Endothelial cell of umbilical vein (primary cell): ENCODE measurements at regions not wholly inside any gene's neighbourhood (a gene's known extent, or its start where the extent isn't known, plus 50 kb on each side); places are given as distances from the start of the nearest gene placed in this dataset.

ENCODE experiments used
- POLR2A ChIP-seq: IDR thresholded peaks from 2 replicates; pipeline ENCODE4 v1.6.1; 2012; ENCODE audit warnings: low read depth, mild to moderate bottlenecking, control low read depth, low read length
- POLR2AphosphoS5 ChIP-seq: IDR thresholded peaks from 2 replicates; pipeline ENCODE4 v1.6.1; 2012; ENCODE audit warnings: low read depth, mild to moderate bottlenecking, control low read depth, low read length, moderate library complexity; ENCODE audit not compliant: insufficient read depth
- TF ChIP-seq, protein P1 (sequence below), 2 donors: IDR thresholded peaks; 1 replicate in 1 of 2; 2 replicates in 1 of 2; pipeline ENCODE4 v1.5.1; 2011; ENCODE audit warnings: low read length in 2 of 2, mild to moderate bottlenecking in 2 of 2, moderate library complexity in 2 of 2, control low read depth in 1 of 2, inconsistent platforms in 1 of 2, low read depth in 1 of 2; ENCODE audit not compliant: insufficient read depth in 1 of 2; ENCODE audit errors: extremely low read depth in 1 of 2

DNA sequence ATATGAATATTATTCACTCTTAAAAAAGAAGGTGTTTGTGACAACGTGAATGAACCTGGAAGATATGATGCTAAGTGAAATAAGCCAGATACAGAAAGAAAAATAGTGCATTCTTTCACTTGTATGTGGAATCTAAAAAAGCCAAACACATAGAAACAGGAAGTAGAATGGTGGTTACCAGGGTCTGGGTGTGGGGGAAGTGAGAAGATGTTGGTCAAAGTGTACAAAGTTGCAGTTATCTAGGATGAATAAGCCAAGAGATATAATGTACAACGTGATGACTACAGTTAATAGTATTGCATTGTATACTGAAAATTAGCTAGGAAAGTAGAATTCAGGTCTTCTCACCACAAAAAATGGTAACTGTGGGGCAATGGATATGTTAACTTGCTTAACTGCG lies 151.1 kb upstream of the HCRTR2 start:
- TF ChIP-seq, protein P1, sequence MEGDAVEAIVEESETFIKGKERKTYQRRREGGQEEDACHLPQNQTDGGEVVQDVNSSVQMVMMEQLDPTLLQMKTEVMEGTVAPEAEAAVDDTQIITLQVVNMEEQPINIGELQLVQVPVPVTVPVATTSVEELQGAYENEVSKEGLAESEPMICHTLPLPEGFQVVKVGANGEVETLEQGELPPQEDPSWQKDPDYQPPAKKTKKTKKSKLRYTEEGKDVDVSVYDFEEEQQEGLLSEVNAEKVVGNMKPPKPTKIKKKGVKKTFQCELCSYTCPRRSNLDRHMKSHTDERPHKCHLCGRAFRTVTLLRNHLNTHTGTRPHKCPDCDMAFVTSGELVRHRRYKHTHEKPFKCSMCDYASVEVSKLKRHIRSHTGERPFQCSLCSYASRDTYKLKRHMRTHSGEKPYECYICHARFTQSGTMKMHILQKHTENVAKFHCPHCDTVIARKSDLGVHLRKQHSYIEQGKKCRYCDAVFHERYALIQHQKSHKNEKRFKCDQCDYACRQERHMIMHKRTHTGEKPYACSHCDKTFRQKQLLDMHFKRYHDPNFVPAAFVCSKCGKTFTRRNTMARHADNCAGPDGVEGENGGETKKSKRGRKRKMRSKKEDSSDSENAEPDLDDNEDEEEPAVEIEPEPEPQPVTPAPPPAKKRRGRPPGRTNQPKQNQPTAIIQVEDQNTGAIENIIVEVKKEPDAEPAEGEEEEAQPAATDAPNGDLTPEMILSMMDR (IDR thresholded peaks at IDR 0.05; ENCODE audit: extremely low read depth in 1 of 2, insufficient read depth in 1 of 2, low read depth in 1 of 2, low read length in 2 of 2): no peak
- no peak for TF ChIP-seq POLR2A
- TF ChIP-seq POLR2AphosphoS5: no peak
